ENCODE measurements at regions not wholly inside any gene's neighbourhood (a gene's known extent, or its start where the extent isn't known, plus 50 kb on each side); places are given as distances from the start of the nearest gene placed in this dataset.

GRCh38 chr10:9111976-9112375, 1057.5 kb downstream of the GATA3 start:
- Histone ChIP-seq H2BK120ac (ENCODE audit: low read depth, low read length) (no peak overlapping the region), H2BK5ac (ENCODE audit: low read depth, low read length, poor library complexity, severe bottlenecking) (no peak overlapping the region), H4K5ac (ENCODE audit: low read depth, low read length) (no peak overlapping the region), H3K27me3 (ENCODE audit: control insufficient read depth, insufficient read depth, low read length) (no peaks in the 10 kb centered on the region), H2AK5ac (ENCODE audit: low read depth, low read length) (no peak overlapping the region), H3K4me3 (ENCODE audit: insufficient read depth, low read depth, low read length) (no peak overlapping the region), H4K20me1 (ENCODE audit: insufficient read depth, low read length) (no peaks in the 10 kb centered on the region), H3K4ac (ENCODE audit: low read depth, low read length) (no peak overlapping the region), H3K27ac (ENCODE audit: insufficient read depth, low read length) (no peak overlapping the region), H3K9me3 (ENCODE audit: control insufficient read depth, insufficient read depth, low read length) (peaks cover 2% of the 10 kb centered on the region; the same call in 1 of the 2 replicates), H2BK20ac (ENCODE audit: low read depth, low read length) (no peak overlapping the region), H3K56ac (ENCODE audit: extremely low read depth, insufficient read depth, low read length) (no peak overlapping the region), H3K9ac (ENCODE audit: low read depth, low read length) (no peak overlapping the region), H2AFZ (replicated peaks; ENCODE audit: low read length, poor library complexity) (no peak overlapping the region), H3K4me1 (ENCODE audit: control insufficient read depth, insufficient read depth, low read length) (no peaks in the 10 kb centered on the region), H4K91ac (ENCODE audit: insufficient read depth, low read depth, low read length) (no peak overlapping the region), H2BK15ac (ENCODE audit: low read depth, low read length) (no peak overlapping the region), H3K4me2 (ENCODE audit: low read depth, low read length) (no peak overlapping the region), H4K8ac (ENCODE audit: low read depth in 2 of 2, low read length in 2 of 2) (no peak overlapping the region), H3K14ac (replicated peaks; ENCODE audit: low read depth, low read length) (no peak overlapping the region), H3K23ac (ENCODE audit: low read depth, low read length) (no peak overlapping the region), H3K18ac (ENCODE audit: low read depth, low read length) (no peak overlapping the region), H2AK9ac (replicated peaks; ENCODE audit: low read depth, low read length, poor library complexity) (no peak overlapping the region), H3K79me1 (ENCODE audit: low read depth in 1 of 2, low read length in 2 of 2) (no peaks in the 10 kb centered on the region), H3K9me1 (ENCODE audit: insufficient read depth, low read length) (no peaks in the 10 kb centered on the region), H3K36me3 (ENCODE audit: control insufficient read depth, insufficient read depth, low read length) (no peaks in the 10 kb centered on the region)
- in situ Hi-C loops (cut with MboI; ENCODE audit: low sequenced_read_pairs) (no loop called here), dilution Hi-C loops (cut with HindIII; ENCODE audit: low sequenced_read_pairs, unreplicated experiment) (no loop called here), intact Hi-C loops (cut with micrococcal nuclease) (no loop called here)
- no TSS peak for BruUV-seq (replicated peaks)
- POLR2A ChIA-PET (ENCODE audit: unreplicated experiment): no interaction called here
- WGBS, 2 experiments (ENCODE audit: extremely low coverage in 2 of 2, insufficient read length in 1 of 2): 0% methylated on average over 1 of the region's 4 CpGs; no CpG with 5 or more reads in 1 of the 2 experiments
- DNase-seq (no peak), ATAC-seq (ENCODE audit: low read depth) (no peak)
- TF ChIP-seq CEBPB (IDR thresholded peaks at IDR 0.05; ENCODE audit: low read depth, low read length): no peak
- TF ChIP-seq MAZ (IDR thresholded peaks at IDR 0.05; ENCODE audit: borderline replicate concordance, low read depth, low read length): no peak
- no peak for TF ChIP-seq CHD1 (IDR thresholded peaks at IDR 0.05; ENCODE audit: low read depth, low read length)
- TF ChIP-seq MAFK (IDR thresholded peaks at IDR 0.05; ENCODE audit: low read depth, low read length): no peak
- TF ChIP-seq FOS (IDR thresholded peaks at IDR 0.05; ENCODE audit: low read depth, low read length): no peak
- no peak for TF ChIP-seq POLR2A (IDR thresholded peaks at IDR 0.05; ENCODE audit: low read depth, low read length)
- no peak for TF ChIP-seq SMC3 (IDR thresholded peaks at IDR 0.05; ENCODE audit: low read depth, low read length)
- no peak for TF ChIP-seq NFE2L2 (IDR thresholded peaks at IDR 0.05; ENCODE audit: low read depth, low read length)
- no peak for TF ChIP-seq USF2 (IDR thresholded peaks at IDR 0.05; ENCODE audit: low read depth, low read length)
- TF ChIP-seq RAD21 (IDR thresholded peaks at IDR 0.05; ENCODE audit: low read length): no peak
- no peak for TF ChIP-seq BHLHE40 (IDR thresholded peaks at IDR 0.05; ENCODE audit: low read depth, low read length)
- TF ChIP-seq, protein P1, sequence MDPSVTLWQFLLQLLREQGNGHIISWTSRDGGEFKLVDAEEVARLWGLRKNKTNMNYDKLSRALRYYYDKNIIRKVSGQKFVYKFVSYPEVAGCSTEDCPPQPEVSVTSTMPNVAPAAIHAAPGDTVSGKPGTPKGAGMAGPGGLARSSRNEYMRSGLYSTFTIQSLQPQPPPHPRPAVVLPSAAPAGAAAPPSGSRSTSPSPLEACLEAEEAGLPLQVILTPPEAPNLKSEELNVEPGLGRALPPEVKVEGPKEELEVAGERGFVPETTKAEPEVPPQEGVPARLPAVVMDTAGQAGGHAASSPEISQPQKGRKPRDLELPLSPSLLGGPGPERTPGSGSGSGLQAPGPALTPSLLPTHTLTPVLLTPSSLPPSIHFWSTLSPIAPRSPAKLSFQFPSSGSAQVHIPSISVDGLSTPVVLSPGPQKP (IDR thresholded peaks at IDR 0.05; ENCODE audit: borderline replicate concordance, low read depth, low read length): no peak
- no peak for TF ChIP-seq RFX5 (IDR thresholded peaks at IDR 0.05; ENCODE audit: low read depth, low read length)
- no peak for TF ChIP-seq RCOR1 (IDR thresholded peaks at IDR 0.05; ENCODE audit: insufficient replicate concordance, low read length)
- no peak for TF ChIP-seq MXI1 (IDR thresholded peaks at IDR 0.05; ENCODE audit: borderline replicate concordance, low read depth, low read length)
- TF ChIP-seq CTCF (conservative IDR thresholded peaks at IDR 0.05; ENCODE audit: low read depth, low read length): no peak
- CTCF ChIA-PET: interaction anchor here (0.8 kb wide), 1 partner anchor 8 kb away, joined by 3 read pairs; no protein-coding TSS in a partner anchor

All from IMR-90 (cell line).